Trophoblast cell (in vitro differentiated cells and primary cell): ENCODE measurements at regions not wholly inside any gene's neighbourhood (a gene's known extent, or its start where the extent isn't known, plus 50 kb on each side); places are given as distances from the start of the nearest gene placed in this dataset.
A peak's percentile ranks its signal among the peaks of the same experiment; 100 is the strongest.

ENCODE experiments used
- DNase-seq, 2 donors: peaks; one replicate each; pipeline ENCODE4 v3.0.0-alpha.2; 2016
- H2AFZ ChIP-seq: 2 replicates; pipeline ENCODE4 v1.6.1; 2013; ENCODE audit warnings: low read length, moderate library complexity, mild to moderate bottlenecking; ENCODE audit not compliant: insufficient read depth, poor library complexity
- H2AK5ac ChIP-seq: 2 replicates; pipeline ENCODE4 v1.6.1; 2013; ENCODE audit warnings: mild to moderate bottlenecking, low read length
- H2BK120ac ChIP-seq: 2 replicates; pipeline ENCODE4 v1.6.1; 2013; ENCODE audit warnings: low read length, mild to moderate bottlenecking, moderate library complexity; ENCODE audit not compliant: insufficient read depth, poor library complexity
- H2BK12ac ChIP-seq: 2 replicates; pipeline ENCODE4 v1.6.1; 2013; ENCODE audit warnings: mild to moderate bottlenecking, low read length, moderate library complexity
- H2BK5ac ChIP-seq: 2 replicates; pipeline ENCODE4 v1.6.1; 2013; ENCODE audit warnings: low read length, low read depth, moderate library complexity, mild to moderate bottlenecking; ENCODE audit not compliant: poor library complexity
- H3K14ac ChIP-seq: 2 replicates; pipeline ENCODE4 v1.6.1; 2013; ENCODE audit warnings: mild to moderate bottlenecking, low read length
- H3K18ac ChIP-seq: 2 replicates; pipeline ENCODE4 v1.6.1; 2013; ENCODE audit warnings: mild to moderate bottlenecking, low read length
- H3K23ac ChIP-seq: 2 replicates; pipeline ENCODE4 v1.6.1; 2013; ENCODE audit warnings: low read length
- H3K27ac ChIP-seq: 2 replicates; pipeline ENCODE4 v1.5.1; 2013; ENCODE audit warnings: low read depth, mild to moderate bottlenecking, inconsistent platforms, low read length, moderate library complexity
- H3K27me3 ChIP-seq: 2 replicates; pipeline ENCODE4 v1.6.1; 2013; ENCODE audit warnings: inconsistent platforms, mild to moderate bottlenecking, low read length, moderate library complexity; ENCODE audit not compliant: insufficient read depth
- H3K36me3 ChIP-seq, 2 experiments: 1 replicate in 1 of 2; 2 replicates in 1 of 2; pipeline ENCODE4 v1.6.1; 2013; ENCODE audit warnings: low read length in 2 of 2, mild to moderate bottlenecking in 2 of 2, moderate library complexity in 1 of 2; ENCODE audit not compliant: insufficient read depth in 2 of 2, control insufficient read depth in 1 of 2
- H3K4ac ChIP-seq: 2 replicates; pipeline ENCODE4 v1.6.1; 2013; ENCODE audit warnings: low read depth, mild to moderate bottlenecking, low read length, moderate library complexity
- H3K4me1 ChIP-seq, 2 experiments: 1 replicate in 1 of 2; 2 replicates in 1 of 2; pipeline ENCODE4 v1.6.1; 2013; ENCODE audit warnings: low read length in 2 of 2, mild to moderate bottlenecking in 2 of 2, moderate library complexity in 1 of 2; ENCODE audit not compliant: insufficient read depth in 2 of 2, control insufficient read depth in 1 of 2
- H3K4me2 ChIP-seq: 2 replicates; pipeline ENCODE4 v1.6.1; 2013; ENCODE audit warnings: inconsistent platforms, mild to moderate bottlenecking, low read length, moderate library complexity
- H3K4me3 ChIP-seq: 2 replicates; pipeline ENCODE4 v1.5.1; 2013; ENCODE audit warnings: mild to moderate bottlenecking, low read depth, low read length, inconsistent platforms
- H3K79me1 ChIP-seq: one replicate; pipeline ENCODE4 v1.6.1; 2013; ENCODE audit warnings: low read length
- H3K79me2 ChIP-seq: 2 replicates; pipeline ENCODE4 v1.6.1; 2013; ENCODE audit warnings: low read length, mild to moderate bottlenecking; ENCODE audit not compliant: control insufficient read depth, insufficient read depth, poor library complexity
- H3K9ac ChIP-seq: 2 replicates; pipeline ENCODE4 v1.6.1; 2013; ENCODE audit warnings: mild to moderate bottlenecking, low read length
- H3K9me3 ChIP-seq: 2 replicates; pipeline ENCODE4 v1.6.1; 2013; ENCODE audit warnings: low read depth, mild to moderate bottlenecking, control low read depth, inconsistent platforms, low read length; ENCODE audit not compliant: insufficient read depth
- H4K12ac ChIP-seq: 2 replicates; pipeline ENCODE4 v1.6.1; 2013; ENCODE audit warnings: low read depth, mild to moderate bottlenecking, low read length, moderate library complexity
- H4K8ac ChIP-seq: 2 replicates; pipeline ENCODE4 v1.6.1; 2013; ENCODE audit warnings: low read depth, mild to moderate bottlenecking, low read length, moderate library complexity
- H4K91ac ChIP-seq: one replicate; pipeline ENCODE4 v1.6.1; 2013; ENCODE audit warnings: low read depth, mild to moderate bottlenecking, low read length, moderate library complexity
- WGBS: extraction: QIAGEN DNeasy Blood & Tissue Kit; methylation state at CpG from one replicate; pipeline ENCODE4 v1.1.7; 2013; ENCODE audit warnings: missing lambda C conversion rate; ENCODE audit not compliant: insufficient read length, insufficient coverage; ENCODE audit errors: extremely low coverage; 5-methylcytosine and 5-hydroxymethylcytosine counted together

DNA sequence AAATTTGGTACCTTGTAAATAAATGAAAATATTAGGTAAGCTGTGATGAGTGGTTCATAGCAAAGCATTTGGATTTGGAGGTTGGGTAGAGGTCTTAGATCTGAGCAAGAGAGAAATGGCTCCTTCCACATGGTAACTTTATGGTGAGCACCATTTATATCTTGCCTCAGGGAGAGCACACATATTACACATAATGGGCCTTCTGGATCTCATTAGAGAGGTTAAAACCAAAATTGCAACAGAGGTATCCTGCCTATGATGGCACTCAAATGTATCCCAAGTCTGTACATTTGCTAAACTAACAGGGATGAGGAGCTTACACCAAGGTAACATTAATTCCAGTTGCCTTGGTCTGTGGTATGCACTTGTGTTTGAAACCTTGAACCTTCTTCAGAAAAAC is 87.1 kb upstream of the PUDP start:
- H4K8ac ChIP-seq = no peak overlapping the region
- no peak overlapping the region for H2BK12ac ChIP-seq
- H3K36me3 ChIP-seq = no peaks in the 10 kb centered on the region
- H3K23ac ChIP-seq = no peak overlapping the region
- no peak overlapping the region for H2BK120ac ChIP-seq
- peaks cover 0 to 3% of the 10 kb centered on the region in 2 experiments for H3K4me1 ChIP-seq
- no peaks in the 10 kb centered on the region for H3K79me2 ChIP-seq
- H4K91ac ChIP-seq = no peak overlapping the region
- no peak overlapping the region for H3K14ac ChIP-seq
- no peaks in the 10 kb centered on the region for H3K9me3 ChIP-seq
- no peaks in the 10 kb centered on the region for H3K27me3 ChIP-seq
- no peak overlapping the region for H3K9ac ChIP-seq
- DNase-seq = no peak
- no peak overlapping the region for H4K12ac ChIP-seq
- H3K4me3 ChIP-seq = no peak overlapping the region
- H2AFZ ChIP-seq = no peak overlapping the region
- no peak overlapping the region for H3K4ac ChIP-seq
- H3K79me1 ChIP-seq = no peaks in the 10 kb centered on the region
- no peak overlapping the region for H3K18ac ChIP-seq
- H2BK5ac ChIP-seq = no peak overlapping the region
- no peak overlapping the region for H3K4me2 ChIP-seq
- H3K27ac ChIP-seq = no peak overlapping the region
- H2AK5ac ChIP-seq = no peak overlapping the region

GRCh38 chrX:7233580-7234406 is 85.8 kb upstream of the PUDP start:
- H3K27me3 ChIP-seq = no peaks in the 10 kb centered on the region
- H3K4ac ChIP-seq = no peak overlapping the region
- H2BK120ac ChIP-seq = no peak overlapping the region
- H3K14ac ChIP-seq = no peak overlapping the region
- no peak overlapping the region for H2AK5ac ChIP-seq
- no peaks in the 10 kb centered on the region for H3K79me2 ChIP-seq
- H3K9me3 ChIP-seq = no peaks in the 10 kb centered on the region
- no peak overlapping the region for H3K23ac ChIP-seq
- no peak overlapping the region for H3K18ac ChIP-seq
- no peak overlapping the region for H3K9ac ChIP-seq
- no peak overlapping the region for H2BK12ac ChIP-seq
- no peak overlapping the region for H4K8ac ChIP-seq
- DNase-seq = no peak
- no peak overlapping the region for H3K4me3 ChIP-seq
- H4K91ac ChIP-seq = no peak overlapping the region
- peaks cover 0 to 3% of the 10 kb centered on the region in 2 experiments for H3K4me1 ChIP-seq
- no peak overlapping the region for H3K27ac ChIP-seq
- H3K36me3 ChIP-seq = no peaks in the 10 kb centered on the region
- H3K4me2 ChIP-seq = no peak overlapping the region
- no peaks in the 10 kb centered on the region for H3K79me1 ChIP-seq
- no peak overlapping the region for H4K12ac ChIP-seq
- WGBS = no CpG with 5 or more reads among the region's 4 CpGs
- H2AFZ ChIP-seq = no peak overlapping the region
- no peak overlapping the region for H2BK5ac ChIP-seq

- H3K9ac ChIP-seq = no peak overlapping the region
- no peaks in the 10 kb centered on the region for H3K27me3 ChIP-seq
- H2BK12ac ChIP-seq = no peak overlapping the region
- H3K79me1 ChIP-seq = no peaks in the 10 kb centered on the region
- H4K91ac ChIP-seq = no peak overlapping the region
- no peak overlapping the region for H2AFZ ChIP-seq
- H3K18ac ChIP-seq = no peak overlapping the region
- no peak overlapping the region for H2BK5ac ChIP-seq
- no peak overlapping the region for H3K4me2 ChIP-seq
- H3K4me3 ChIP-seq = no peak overlapping the region
- no peaks in the 10 kb centered on the region for H3K36me3 ChIP-seq
- no peak overlapping the region for H4K8ac ChIP-seq
- no peaks in the 10 kb centered on the region for H3K79me2 ChIP-seq
- H3K4ac ChIP-seq = peak overlapping the region; percentile 14
- H2AK5ac ChIP-seq = no peak overlapping the region
- H3K23ac ChIP-seq = no peak overlapping the region
- DNase-seq = no peak
- no peak overlapping the region for H3K14ac ChIP-seq
- no peak overlapping the region for H4K12ac ChIP-seq
- no peak overlapping the region for H2BK120ac ChIP-seq
- H3K9me3 ChIP-seq = no peaks in the 10 kb centered on the region
- H3K4me1 ChIP-seq = no peaks in the 10 kb centered on the region
- WGBS = no CpG with 5 or more reads among the region's 2 CpGs
- H3K27ac ChIP-seq = no peak overlapping the region
These were observed 80.3 kb upstream of the PUDP start for GRCh38 chrX:7228226-7228625.

- Histone ChIP-seq H2BK120ac (no peak overlapping the region), H4K8ac (no peak overlapping the region), H2AFZ (no peak overlapping the region), H3K9me3 (no peaks in the 10 kb centered on the region), H2BK5ac (no peak overlapping the region), H3K4ac (no peak overlapping the region), H4K91ac (no peak overlapping the region), H3K14ac (no peak overlapping the region), H2AK5ac (no peak overlapping the region), H3K4me2 (no peak overlapping the region), H3K4me3 (no peak overlapping the region), H3K79me1 (no peaks in the 10 kb centered on the region), H3K4me1 (no peaks in the 10 kb centered on the region), H3K9ac (no peak overlapping the region), H3K27ac (no peak overlapping the region), H2BK12ac (no peak overlapping the region), H4K12ac (no peak overlapping the region), H3K27me3 (no peaks in the 10 kb centered on the region), H3K36me3 (no peaks in the 10 kb centered on the region), H3K18ac (no peak overlapping the region), H3K79me2 (no peaks in the 10 kb centered on the region), H3K23ac (no peak overlapping the region)
- no CpG with 5 or more reads among the region's 2 CpGs for WGBS
- no peak for DNase-seq
These were observed 77.4 kb upstream of the PUDP start for GRCh38 chrX:7225338-7225737.
